ENCODE measurements at regions not wholly inside any gene's neighbourhood (a gene's known extent, or its start where the extent isn't known, plus 50 kb on each side); places are given as distances from the start of the nearest gene placed in this dataset.

DNA sequence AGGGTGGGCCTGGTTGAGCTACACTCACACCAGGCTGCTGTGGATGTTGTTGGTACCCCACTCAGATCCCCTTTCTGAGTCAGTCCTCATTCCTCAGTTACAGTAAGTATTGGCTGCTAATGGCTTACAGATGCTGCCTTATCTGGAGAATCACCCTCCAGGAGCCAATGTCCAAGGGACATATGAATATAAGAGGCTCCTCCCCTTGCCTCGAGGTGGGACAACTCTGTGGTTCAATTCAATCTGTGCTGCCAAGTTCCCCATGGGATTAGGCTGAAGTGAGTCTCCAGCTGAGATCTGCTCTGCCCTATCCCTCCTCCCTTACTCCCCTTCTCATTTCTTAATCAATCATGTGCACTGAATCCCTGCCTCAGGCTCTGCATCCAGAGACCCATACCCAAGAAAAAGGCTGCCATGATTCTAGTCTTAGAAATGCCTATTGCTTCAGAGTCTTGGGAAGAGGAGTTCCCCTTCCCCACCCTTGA is 168.8 kb upstream of the SYT13 start:
- TF ChIP-seq RAD21 (IDR thresholded peaks at IDR 0.05; ENCODE audit: low read depth) (no peak), TCF12 (IDR thresholded peaks at IDR 0.05; ENCODE audit: low read depth) (no peak), NFIC (IDR thresholded peaks at IDR 0.05) (no peak), CEBPB (IDR thresholded peaks at IDR 0.05) (no peak), TEAD4 (IDR thresholded peaks at IDR 0.05) (no peak), EGR1 (IDR thresholded peaks at IDR 0.05) (no peak), ZBTB7A (IDR thresholded peaks at IDR 0.05; ENCODE audit: low read depth) (no peak), FOXM1 (IDR thresholded peaks at IDR 0.05; ENCODE audit: borderline replicate concordance, low read depth) (no peak), EP300 (IDR thresholded peaks at IDR 0.05; ENCODE audit: borderline replicate concordance) (no peak), TAF1 (IDR thresholded peaks at IDR 0.05; ENCODE audit: low read depth) (no peak), CREB1 (IDR thresholded peaks at IDR 0.05; ENCODE audit: low read depth) (no peak), YY1 (IDR thresholded peaks at IDR 0.05; ENCODE audit: low read depth) (no peak)
- TF ChIP-seq, protein P1, sequence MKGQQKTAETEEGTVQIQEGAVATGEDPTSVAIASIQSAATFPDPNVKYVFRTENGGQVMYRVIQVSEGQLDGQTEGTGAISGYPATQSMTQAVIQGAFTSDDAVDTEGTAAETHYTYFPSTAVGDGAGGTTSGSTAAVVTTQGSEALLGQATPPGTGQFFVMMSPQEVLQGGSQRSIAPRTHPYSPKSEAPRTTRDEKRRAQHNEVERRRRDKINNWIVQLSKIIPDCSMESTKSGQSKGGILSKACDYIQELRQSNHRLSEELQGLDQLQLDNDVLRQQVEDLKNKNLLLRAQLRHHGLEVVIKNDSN (IDR thresholded peaks at IDR 0.05), result no peak
- TF ChIP-seq, protein P2, sequence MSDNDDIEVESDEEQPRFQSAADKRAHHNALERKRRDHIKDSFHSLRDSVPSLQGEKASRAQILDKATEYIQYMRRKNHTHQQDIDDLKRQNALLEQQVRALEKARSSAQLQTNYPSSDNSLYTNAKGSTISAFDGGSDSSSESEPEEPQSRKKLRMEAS (IDR thresholded peaks at IDR 0.05), result no peak
- TF ChIP-seq, protein P3, sequence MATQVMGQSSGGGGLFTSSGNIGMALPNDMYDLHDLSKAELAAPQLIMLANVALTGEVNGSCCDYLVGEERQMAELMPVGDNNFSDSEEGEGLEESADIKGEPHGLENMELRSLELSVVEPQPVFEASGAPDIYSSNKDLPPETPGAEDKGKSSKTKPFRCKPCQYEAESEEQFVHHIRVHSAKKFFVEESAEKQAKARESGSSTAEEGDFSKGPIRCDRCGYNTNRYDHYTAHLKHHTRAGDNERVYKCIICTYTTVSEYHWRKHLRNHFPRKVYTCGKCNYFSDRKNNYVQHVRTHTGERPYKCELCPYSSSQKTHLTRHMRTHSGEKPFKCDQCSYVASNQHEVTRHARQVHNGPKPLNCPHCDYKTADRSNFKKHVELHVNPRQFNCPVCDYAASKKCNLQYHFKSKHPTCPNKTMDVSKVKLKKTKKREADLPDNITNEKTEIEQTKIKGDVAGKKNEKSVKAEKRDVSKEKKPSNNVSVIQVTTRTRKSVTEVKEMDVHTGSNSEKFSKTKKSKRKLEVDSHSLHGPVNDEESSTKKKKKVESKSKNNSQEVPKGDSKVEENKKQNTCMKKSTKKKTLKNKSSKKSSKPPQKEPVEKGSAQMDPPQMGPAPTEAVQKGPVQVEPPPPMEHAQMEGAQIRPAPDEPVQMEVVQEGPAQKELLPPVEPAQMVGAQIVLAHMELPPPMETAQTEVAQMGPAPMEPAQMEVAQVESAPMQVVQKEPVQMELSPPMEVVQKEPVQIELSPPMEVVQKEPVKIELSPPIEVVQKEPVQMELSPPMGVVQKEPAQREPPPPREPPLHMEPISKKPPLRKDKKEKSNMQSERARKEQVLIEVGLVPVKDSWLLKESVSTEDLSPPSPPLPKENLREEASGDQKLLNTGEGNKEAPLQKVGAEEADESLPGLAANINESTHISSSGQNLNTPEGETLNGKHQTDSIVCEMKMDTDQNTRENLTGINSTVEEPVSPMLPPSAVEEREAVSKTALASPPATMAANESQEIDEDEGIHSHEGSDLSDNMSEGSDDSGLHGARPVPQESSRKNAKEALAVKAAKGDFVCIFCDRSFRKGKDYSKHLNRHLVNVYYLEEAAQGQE (IDR thresholded peaks at IDR 0.05; ENCODE audit: low read depth), result no peak

DNA sequence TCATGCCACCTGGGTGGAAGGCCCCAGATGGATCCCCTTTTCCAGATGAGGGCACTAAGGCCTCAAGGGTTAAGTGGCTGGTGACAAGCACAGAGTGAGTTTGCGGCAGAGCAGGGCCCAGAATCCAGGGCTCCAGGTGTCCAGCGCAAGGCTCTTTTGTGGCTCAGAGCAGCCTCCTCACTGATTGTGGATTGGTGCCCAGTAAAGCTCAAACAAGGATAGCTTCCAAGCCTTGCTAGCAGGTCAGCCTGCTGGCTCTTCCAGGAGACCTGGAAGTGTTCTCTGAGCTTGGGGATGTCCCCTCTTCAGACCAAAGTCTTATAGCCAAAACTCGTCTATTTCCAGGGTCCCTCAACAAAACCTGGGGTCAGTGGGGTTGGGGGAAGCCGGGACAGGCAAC is 167.6 kb upstream of the SYT13 start:
- TF ChIP-seq YY1 (IDR thresholded peaks at IDR 0.05; ENCODE audit: low read depth) (no peak), CEBPB (IDR thresholded peaks at IDR 0.05) (no peak), TEAD4 (IDR thresholded peaks at IDR 0.05) (no peak), CREB1 (IDR thresholded peaks at IDR 0.05; ENCODE audit: low read depth) (no peak), EP300 (IDR thresholded peaks at IDR 0.05; ENCODE audit: borderline replicate concordance) (no peak), TCF12 (IDR thresholded peaks at IDR 0.05; ENCODE audit: low read depth) (no peak), RAD21 (IDR thresholded peaks at IDR 0.05; ENCODE audit: low read depth) (no peak), ZBTB7A (IDR thresholded peaks at IDR 0.05; ENCODE audit: low read depth) (no peak), EGR1 (IDR thresholded peaks at IDR 0.05) (no peak)
- TF ChIP-seq, protein P3 (IDR thresholded peaks at IDR 0.05; ENCODE audit: low read depth), result no peak

DNA sequence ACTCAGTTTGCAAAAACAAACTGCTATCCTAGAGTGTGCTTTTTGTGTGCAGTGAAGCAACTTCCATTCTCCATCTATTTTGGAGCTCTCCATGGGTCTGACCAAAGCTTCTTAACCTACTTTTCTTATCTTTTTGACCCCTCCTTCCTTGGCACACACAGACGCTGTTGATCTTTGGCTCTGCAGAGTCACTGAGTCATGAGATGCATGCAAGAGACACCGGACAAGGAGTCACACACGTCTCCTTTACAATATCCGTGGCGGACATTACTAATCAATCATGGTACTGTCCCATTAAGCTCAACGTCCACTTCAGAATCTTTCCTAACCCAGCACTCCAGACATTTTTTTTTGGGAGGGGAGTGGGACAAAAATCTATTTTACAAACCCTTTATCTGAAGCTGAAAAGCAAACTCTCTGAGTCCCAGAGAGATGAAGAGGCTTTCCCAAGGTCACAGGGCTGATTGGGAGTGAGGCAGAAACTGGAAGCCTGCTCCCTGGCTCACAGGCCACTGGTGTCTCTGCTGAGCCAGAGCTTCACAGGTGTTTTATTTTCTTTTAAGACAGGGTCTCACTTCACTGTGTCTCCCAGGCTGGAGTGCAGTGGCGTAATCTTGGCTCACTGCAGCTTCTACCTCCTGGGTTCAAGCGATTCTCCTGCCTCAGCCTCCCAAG is 165.8 kb upstream of the SYT13 start:
- TF ChIP-seq TCF12 (IDR thresholded peaks at IDR 0.05; ENCODE audit: low read depth) (no peak), TEAD4 (IDR thresholded peaks at IDR 0.05) (no peak), EP300 (IDR thresholded peaks at IDR 0.05; ENCODE audit: borderline replicate concordance) (no peak), EGR1 (IDR thresholded peaks at IDR 0.05) (no peak), CREB1 (IDR thresholded peaks at IDR 0.05; ENCODE audit: low read depth) (no peak), RAD21 (IDR thresholded peaks at IDR 0.05; ENCODE audit: low read depth) (no peak)
- TF ChIP-seq, protein P2 (IDR thresholded peaks at IDR 0.05), result no peak

DNA sequence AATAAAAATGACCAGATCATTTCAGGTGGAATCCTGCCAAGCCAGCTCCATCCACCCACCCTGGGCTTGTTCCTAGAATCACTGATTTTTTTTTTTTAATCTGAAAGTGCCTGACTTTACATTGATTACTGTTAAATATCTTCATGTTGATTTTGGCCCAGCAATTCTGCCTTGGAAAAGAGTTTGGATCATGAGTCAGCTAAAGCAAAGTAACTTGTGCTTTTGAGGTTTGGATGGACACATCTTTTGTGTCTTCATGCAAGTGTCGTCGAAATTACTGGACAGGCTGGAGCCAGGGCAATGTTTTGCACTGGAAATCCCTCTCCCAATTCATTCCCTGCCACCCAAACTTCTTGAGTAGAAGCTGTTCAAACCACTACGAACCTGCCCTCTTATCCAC is 164.0 kb upstream of the SYT13 start:
- TF ChIP-seq TEAD4 (IDR thresholded peaks at IDR 0.05) (no peak), YY1 (IDR thresholded peaks at IDR 0.05; ENCODE audit: low read depth) (no peak), TAF1 (IDR thresholded peaks at IDR 0.05; ENCODE audit: low read depth) (no peak), ZBTB7A (IDR thresholded peaks at IDR 0.05; ENCODE audit: low read depth) (no peak), EGR1 (IDR thresholded peaks at IDR 0.05) (no peak), TCF12 (IDR thresholded peaks at IDR 0.05; ENCODE audit: low read depth) (no peak), RAD21 (IDR thresholded peaks at IDR 0.05; ENCODE audit: low read depth) (no peak), NFIC (IDR thresholded peaks at IDR 0.05) (no peak), FOXM1 (IDR thresholded peaks at IDR 0.05; ENCODE audit: borderline replicate concordance, low read depth) (no peak), EP300 (IDR thresholded peaks at IDR 0.05; ENCODE audit: borderline replicate concordance) (no peak), CEBPB (IDR thresholded peaks at IDR 0.05) (no peak), CREB1 (IDR thresholded peaks at IDR 0.05; ENCODE audit: low read depth) (no peak)
- TF ChIP-seq, protein P1 (IDR thresholded peaks at IDR 0.05), result no peak
- TF ChIP-seq, protein P2 (IDR thresholded peaks at IDR 0.05), result no peak
- TF ChIP-seq, protein P3 (IDR thresholded peaks at IDR 0.05; ENCODE audit: low read depth), result no peak

Data from Ishikawa (cell line).